H1 (cell line): ENCODE measurements at regions not wholly inside any gene's neighbourhood (a gene's known extent, or its start where the extent isn't known, plus 50 kb on each side); places are given as distances from the start of the nearest gene placed in this dataset.

Experiments used
- CTCF ChIA-PET: fragments of 300-600 bp; sonication (Branson Sonifier 250); formaldehyde crosslinking; loops from one replicate; lab custom pipeline; 2021; ENCODE audit not compliant: partially characterized antibody; lab: Charles Lee
- POLR2A ChIA-PET: fragments of 300-600 bp; sonication (Branson Sonifier 250); formaldehyde crosslinking; loops from one replicate; lab custom pipeline; 2021; ENCODE audit warnings: inconsistent platforms; ENCODE audit not compliant: partially characterized antibody; lab: Charles Lee
- DNase-seq, 2 experiments: peaks; one replicate each; pipeline versions ENCODE4 v3.0.0 to v3.0.0-alpha.2; 2010 to 2022; ENCODE audit warnings: low spot score in 2 of 2, low read depth in 1 of 2, mixed read lengths in 1 of 2
- FAIRE-seq: peaks from 2 replicates; lab custom pipeline; 2011; peaks lifted over from hg19 to GRCh38; lab: Jason Lieb, UNC
- H2AFZ ChIP-seq: 2 replicates; pipeline ENCODE4 v1.8.1; 2012; ENCODE audit warnings: low read length, inconsistent platforms
- H2AK5ac ChIP-seq: 2 replicates; pipeline ENCODE4 v1.6.1; 2013; ENCODE audit warnings: low read depth, low read length
- H2BK120ac ChIP-seq: replicated peaks from 2 replicates; pipeline ENCODE3; 2013; ENCODE audit warnings: low read depth, low read length, inconsistent platforms
- H2BK12ac ChIP-seq: 2 replicates; pipeline ENCODE4 v1.6.1; 2013; ENCODE audit warnings: low read depth, low read length
- H2BK15ac ChIP-seq: 2 replicates; pipeline ENCODE4 v1.6.1; 2013; ENCODE audit warnings: low read length
- H2BK20ac ChIP-seq: 2 replicates; pipeline ENCODE4 v1.6.1; 2013; ENCODE audit warnings: low read length
- H2BK5ac ChIP-seq: 2 replicates; pipeline ENCODE4 v1.6.1; 2013; ENCODE audit warnings: low read depth, low read length
- H3K14ac ChIP-seq: 2 replicates; pipeline ENCODE4 v1.6.1; 2013; ENCODE audit warnings: inconsistent platforms; ENCODE audit not compliant: insufficient read length
- H3K18ac ChIP-seq: 2 replicates; pipeline ENCODE4 v1.6.1; 2013; ENCODE audit warnings: low read length; ENCODE audit errors: extremely low read depth
- H3K23ac ChIP-seq: 2 replicates; pipeline ENCODE4 v1.6.1; 2013; ENCODE audit warnings: inconsistent platforms; ENCODE audit not compliant: insufficient read length
- H3K23me2 ChIP-seq: 2 replicates; pipeline ENCODE4 v1.6.1; 2013; ENCODE audit warnings: low read depth, low read length
- H3K27ac ChIP-seq: 2 replicates; pipeline ENCODE4 v1.6.1; 2011; ENCODE audit warnings: low read depth, low read length, inconsistent platforms
- H3K27me3 ChIP-seq, 4 experiments: replicated peaks in 1 of 4; 1 replicate in 1 of 4; 2 replicates in 3 of 4; pipeline versions ENCODE4 v1.6.1 to v1.8.1; 2011 to 2013; ENCODE audit warnings: low read length in 3 of 4, mild to moderate bottlenecking in 3 of 4, inconsistent platforms in 2 of 4, mixed read lengths in 2 of 4, moderate library complexity in 1 of 4; ENCODE audit not compliant: control insufficient read depth in 3 of 4, insufficient read depth in 3 of 4; ENCODE audit errors: extremely low read depth in 1 of 4
- H3K36me3 ChIP-seq, 4 experiments: 2 replicates each; pipeline versions ENCODE4 v1.6.1 to v1.8.1; 2011 to 2013; ENCODE audit warnings: mild to moderate bottlenecking in 4 of 4, low read length in 3 of 4, moderate library complexity in 2 of 4, control low read depth in 1 of 4, inconsistent platforms in 1 of 4; ENCODE audit not compliant: insufficient read depth in 4 of 4, control insufficient read depth in 2 of 4
- H3K4ac ChIP-seq: replicated peaks from 2 replicates; pipeline ENCODE3; 2013; ENCODE audit warnings: low read length, low read depth, mixed read lengths, inconsistent platforms; ENCODE audit not compliant: insufficient read length
- H3K4me1 ChIP-seq, 4 experiments: replicated peaks in 1 of 4; 1 replicate in 1 of 4; 2 replicates in 3 of 4; pipeline versions ENCODE4 v1.6.1 to v1.8.1; 2011 to 2013; ENCODE audit warnings: low read length in 3 of 4, inconsistent platforms in 2 of 4, mixed read lengths in 1 of 4; ENCODE audit not compliant: insufficient read depth in 4 of 4, control insufficient read depth in 3 of 4
- H3K4me2 ChIP-seq, 2 experiments: 2 replicates each; pipeline versions ENCODE4 v1.6.1 to v1.8.1; 2011 to 2013; ENCODE audit warnings: low read depth in 2 of 2, low read length in 2 of 2, control low read depth in 1 of 2, inconsistent platforms in 1 of 2, mild to moderate bottlenecking in 1 of 2; ENCODE audit not compliant: insufficient read depth in 1 of 2
- H3K4me3 ChIP-seq, 4 experiments: fragments of 200-600, 300-600 bp in 1 of 4; sonication (generic), shearing (Covaris generic), sonication (Bioruptor Twin) in 1 of 4; 2 replicates each; pipeline versions ENCODE4 v1.5.1 to v1.8.1; 2011 to 2016; ENCODE audit warnings: low read length in 4 of 4, low read depth in 3 of 4, control low read depth in 2 of 4, inconsistent platforms in 2 of 4, mild to moderate bottlenecking in 2 of 4, mixed read lengths in 1 of 4, moderate library complexity in 1 of 4; ENCODE audit not compliant: insufficient read depth in 2 of 4; ENCODE audit errors: extremely low read depth in 1 of 4
- H3K56ac ChIP-seq: replicated peaks from 2 replicates; pipeline ENCODE3; 2013; ENCODE audit warnings: low read depth, mild to moderate bottlenecking, mixed read lengths, low read length, inconsistent platforms; ENCODE audit not compliant: insufficient read length
- H3K79me1 ChIP-seq: 2 replicates; pipeline ENCODE4 v1.6.1; 2013; ENCODE audit warnings: low read depth, low read length, control low read depth
- H3K79me2 ChIP-seq, 2 experiments: 2 replicates each; pipeline versions ENCODE4 v1.6.1 to v1.8.1; 2012 to 2013; ENCODE audit warnings: low read length in 2 of 2, mild to moderate bottlenecking in 2 of 2, inconsistent platforms in 1 of 2; ENCODE audit not compliant: insufficient read depth in 2 of 2, control insufficient read depth in 1 of 2
- H3K9ac ChIP-seq, 4 experiments: replicated peaks in 1 of 4; 1 replicate in 1 of 4; 2 replicates in 3 of 4; pipeline versions ENCODE4 v1.6.1 to v1.8.1; 2011 to 2013; ENCODE audit warnings: low read depth in 3 of 4, low read length in 3 of 4, control low read depth in 2 of 4, mild to moderate bottlenecking in 2 of 4, moderate library complexity in 2 of 4, inconsistent platforms in 1 of 4; ENCODE audit errors: extremely low read depth in 1 of 4
- H3K9me3 ChIP-seq, 2 experiments: 2 replicates each; pipeline versions ENCODE4 v1.6.1 to v1.8.1; 2012 to 2013; ENCODE audit warnings: mild to moderate bottlenecking in 2 of 2, moderate library complexity in 2 of 2, control low read depth in 1 of 2, inconsistent platforms in 1 of 2, low read depth in 1 of 2, low read length in 1 of 2, mixed read lengths in 1 of 2; ENCODE audit not compliant: insufficient read depth in 2 of 2
- H4K20me1 ChIP-seq, 2 experiments: replicated peaks in 1 of 2; 2 replicates each; pipeline versions ENCODE3 to v1.8.1; 2011 to 2013; ENCODE audit warnings: inconsistent platforms in 2 of 2, low read length in 2 of 2, mild to moderate bottlenecking in 1 of 2; ENCODE audit not compliant: insufficient read depth in 2 of 2, control insufficient read depth in 1 of 2
- H4K5ac ChIP-seq: 2 replicates; pipeline ENCODE4 v1.6.1; 2013; ENCODE audit warnings: low read length, low read depth, mixed read lengths, inconsistent platforms; ENCODE audit not compliant: insufficient read length
- H4K8ac ChIP-seq: 2 replicates; pipeline ENCODE4 v1.8.0; 2013; ENCODE audit warnings: mild to moderate bottlenecking, moderate library complexity, low read length, inconsistent platforms; ENCODE audit not compliant: insufficient read depth; ENCODE audit errors: extremely low read depth
- H4K91ac ChIP-seq: replicated peaks from 2 replicates; pipeline ENCODE3; 2013; ENCODE audit warnings: low read length, mixed read lengths, inconsistent platforms; ENCODE audit not compliant: insufficient read length
- BCL11A ChIP-seq, 2 experiments: IDR thresholded peaks; one replicate each; pipeline ENCODE4 v1.6.1; 2011; ENCODE audit warnings: low read depth in 2 of 2, low read length in 2 of 2, mild to moderate bottlenecking in 2 of 2
- BRCA1 ChIP-seq: IDR thresholded peaks from 2 replicates; pipeline ENCODE4 v1.6.1; 2012; ENCODE audit warnings: low read depth, low read length, improper control_type of control experiment
- CREB1 ChIP-seq: IDR thresholded peaks from 2 replicates; pipeline ENCODE4 v1.6.1; 2012; ENCODE audit warnings: inconsistent platforms
- FOSL1 ChIP-seq: IDR thresholded peaks from 2 replicates; pipeline ENCODE4 v1.6.1; 2011; ENCODE audit warnings: mild to moderate bottlenecking, low read depth, low read length, moderate library complexity; ENCODE audit not compliant: insufficient read depth
- JUND ChIP-seq: IDR thresholded peaks from 2 replicates; pipeline ENCODE4 v1.6.1; 2011; ENCODE audit warnings: mild to moderate bottlenecking, improper control_type of control experiment, low read length
- MAFK ChIP-seq: IDR thresholded peaks from 2 replicates; pipeline ENCODE4 v1.6.1; 2012; ENCODE audit warnings: low read depth, mild to moderate bottlenecking, improper control_type of control experiment, low read length
- NRF1 ChIP-seq: IDR thresholded peaks from 2 replicates; pipeline ENCODE4 v1.6.1; 2011; ENCODE audit warnings: mild to moderate bottlenecking, low read depth, low read length, improper control_type of control experiment
- POLR2A ChIP-seq, 2 experiments: IDR thresholded peaks; 1 replicate in 1 of 2; 2 replicates in 1 of 2; pipeline ENCODE4 v1.6.1; 2011; ENCODE audit warnings: low read depth in 2 of 2, low read length in 2 of 2, mild to moderate bottlenecking in 2 of 2; ENCODE audit errors: control extremely low read depth in 1 of 2
- POLR2AphosphoS5 ChIP-seq: IDR thresholded peaks from 2 replicates; pipeline ENCODE4 v1.6.1; 2011; ENCODE audit warnings: low read depth, low read length
- RBBP5 ChIP-seq: IDR thresholded peaks from 2 replicates; pipeline ENCODE4 v1.7.1; 2012; ENCODE audit warnings: low read depth, mild to moderate bottlenecking, inconsistent platforms, low read length, moderate library complexity, borderline replicate concordance
- RNF2 ChIP-seq: fragments of 200-900, 300-1000 bp; sonication (generic); IDR thresholded peaks from 2 replicates; pipeline ENCODE4 v1.7.1; 2016; ENCODE audit warnings: borderline replicate concordance, low read depth, mild to moderate bottlenecking, antibody characterized with exemption, low read length; ENCODE audit not compliant: poor library complexity, severe bottlenecking; ENCODE audit errors: missing control alignments
- RXRA ChIP-seq: IDR thresholded peaks from 2 replicates; pipeline ENCODE4 v1.6.1; 2011; ENCODE audit warnings: low read depth, mild to moderate bottlenecking, low read length, moderate library complexity; ENCODE audit not compliant: insufficient read depth
- SIRT6 ChIP-seq: IDR thresholded peaks from one replicate; pipeline ENCODE4 v1.7.1; 2012; ENCODE audit warnings: low read length, inconsistent platforms
- TAF1 ChIP-seq: IDR thresholded peaks from 2 replicates; pipeline ENCODE4 v1.6.1; 2011; ENCODE audit warnings: mild to moderate bottlenecking, low read depth, low read length
- TBP ChIP-seq: IDR thresholded peaks from 2 replicates; pipeline ENCODE4 v1.6.1; 2011; ENCODE audit warnings: low read depth, low read length, improper control_type of control experiment
- TEAD4 ChIP-seq: IDR thresholded peaks from 2 replicates; pipeline ENCODE4 v1.6.1; 2012; ENCODE audit warnings: low read depth, low read length, inconsistent platforms, mixed read lengths
- ZNF274 ChIP-seq: IDR thresholded peaks from 2 replicates; pipeline ENCODE4 v1.7.0; 2012; ENCODE audit warnings: low read length, borderline replicate concordance; ENCODE audit errors: extremely low read depth
- WGBS, 2 experiments: shearing (Covaris generic) in 1 of 2; methylation state at CpG; one replicate each; pipeline versions ENCODE4 v1.1.6 to v1.1.7; 2013 to 2015; ENCODE audit warnings: low lambda C conversion rate in 2 of 2, mixed read lengths in 2 of 2, inconsistent platforms in 1 of 2, low coverage in 1 of 2, missing lambda C conversion rate in 1 of 2; ENCODE audit not compliant: insufficient replicate concordance in 2 of 2, insufficient coverage in 1 of 2, insufficient read length in 1 of 2; ENCODE audit errors: extremely low coverage in 1 of 2, missing lambda C conversion rate in 1 of 2; 5-methylcytosine and 5-hydroxymethylcytosine counted together

GRCh38 chr20:51188941-51189340 is 166.0 kb upstream of the KCNG1 start:
- Histone ChIP-seq H2BK20ac (no peak overlapping the region), H3K9me3 (no peaks in the 10 kb centered on the region), H3K14ac (no peak overlapping the region), H2AK5ac (no peak overlapping the region), H3K4me1 (peaks cover 0 to 3% (median 0%) of the 10 kb centered on the region in 4 experiments; a peak in 1 of 7 replicates), H3K4me2 (no peak overlapping the region), H3K9ac (no peak overlapping the region), H3K79me2 (no peaks in the 10 kb centered on the region), H2AFZ (no peak overlapping the region), H3K23ac (no peak overlapping the region), H2BK12ac (no peak overlapping the region), H2BK15ac (no peak overlapping the region), H3K18ac (no peak overlapping the region), H3K4me3 (no peak overlapping the region), H4K5ac (no peak overlapping the region), H4K91ac (no peak overlapping the region), H3K4ac (no peak overlapping the region), H4K8ac (no peak overlapping the region), H3K27me3 (no peaks in the 10 kb centered on the region), H2BK5ac (no peak overlapping the region), H2BK120ac (no peak overlapping the region), H3K27ac (no peak overlapping the region), H3K36me3 (no peaks in the 10 kb centered on the region), H3K79me1 (no peaks in the 10 kb centered on the region), H4K20me1 (no peaks in the 10 kb centered on the region), H3K56ac (no peak overlapping the region), H3K23me2 (no peaks in the 10 kb centered on the region; the same call in 1 of the 2 replicates)
- DNase-seq (no peak), FAIRE-seq (no peak)
- no peak for TF ChIP-seq ZNF274
- no peak for TF ChIP-seq TAF1
- TF ChIP-seq RNF2 = no peak
- TF ChIP-seq POLR2A (IDR thresholded peaks at IDR 0.05; ENCODE audit: control extremely low read depth in 1 of 2, low read depth in 2 of 2, low read length in 2 of 2) = no peak
- no peak for TF ChIP-seq FOSL1
- no peak for TF ChIP-seq CREB1
- TF ChIP-seq TEAD4 = no peak
- TF ChIP-seq JUND = no peak
- no peak for TF ChIP-seq TBP
- TF ChIP-seq POLR2AphosphoS5 = no peak
- no peak for TF ChIP-seq RXRA
- TF ChIP-seq NRF1 = no peak
- TF ChIP-seq RBBP5 = no peak
- no peak for TF ChIP-seq MAFK
- no peak for TF ChIP-seq BRCA1
- TF ChIP-seq SIRT6 = no peak
- TF ChIP-seq BCL11A (IDR thresholded peaks at IDR 0.05; ENCODE audit: low read depth in 2 of 2, low read length in 2 of 2) = no peak
- WGBS, 2 experiments = 90% methylated on average over 10 of the region's 10 CpGs; no CpG with 5 or more reads in 1 of the 2 experiments
- POLR2A ChIA-PET = no interaction called here
- CTCF ChIA-PET = interaction anchor here (0.9 to 1.7 kb wide), 4 partner anchors 16 to 82 kb away, joined by 3 to 4 read pairs (median 3); no protein-coding TSS in a partner anchor
